B cell (primary cell): ENCODE measurements at regions not wholly inside any gene's neighbourhood (a gene's known extent, or its start where the extent isn't known, plus 50 kb on each side); places are given as distances from the start of the nearest gene placed in this dataset.

Source experiments
- ATAC-seq: fragments of 200-7000 bp; cut with Tn5 transposase; one replicate; pipeline ENCODE4 v1.10.0; 2021; ENCODE audit warnings: low read depth, mild to moderate bottlenecking, moderate number of reproducible peaks, moderate library complexity
- CTCF ChIA-PET: fragments of 350-600 bp; sonication (Branson Sonifier 250); formaldehyde crosslinking; loops from one replicate; lab custom pipeline; 2021; ENCODE audit warnings: antibody characterized with exemption, inconsistent platforms; lab: Charles Lee
- POLR2A ChIA-PET: fragments of 350-600 bp; sonication (Branson Sonifier 250); formaldehyde crosslinking; loops from one replicate; lab custom pipeline; 2021; ENCODE audit warnings: antibody characterized with exemption; lab: Charles Lee
- DNase-seq: peaks from one replicate; pipeline ENCODE4 v3.0.0; 2013
- H2AFZ ChIP-seq: 2 replicates; pipeline ENCODE4 v1.6.1; 2012; ENCODE audit warnings: mild to moderate bottlenecking, low read depth, low read length; ENCODE audit not compliant: insufficient read depth, poor library complexity, severe bottlenecking
- H3K27ac ChIP-seq, 2 donors: 1 replicate in 1 of 2; 2 replicates in 1 of 2; pipeline ENCODE4 v1.5.1; 2012 to 2013; ENCODE audit warnings: low read length in 2 of 2, mild to moderate bottlenecking in 2 of 2, moderate library complexity in 1 of 2
- H3K27me3 ChIP-seq, 4 experiments: fragments of 200-600 bp in 1 of 4; sonication (generic) in 1 of 4; replicated peaks in 1 of 4; 1 replicate in 2 of 4; 2 replicates in 2 of 4; pipeline versions ENCODE4 v1.6.1 to v1.7.0; 2013 to 2016; ENCODE audit warnings: low read length in 3 of 4, mild to moderate bottlenecking in 2 of 4, mixed read lengths in 1 of 4, moderate library complexity in 1 of 4; ENCODE audit not compliant: insufficient read depth in 4 of 4, control insufficient read depth in 3 of 4; ENCODE audit errors: control extremely low read depth in 1 of 4
- H3K36me3 ChIP-seq, 2 experiments: replicated peaks in 1 of 2; 1 replicate in 1 of 2; 2 replicates in 1 of 2; pipeline versions ENCODE4 v1.6.1 to v1.7.1; 2013; ENCODE audit warnings: low read length in 1 of 2; ENCODE audit not compliant: insufficient read depth in 2 of 2, control insufficient read depth in 1 of 2; ENCODE audit errors: control extremely low read depth in 1 of 2, extremely low read depth in 1 of 2
- H3K4me1 ChIP-seq, 2 donors: fragments of 200-600 bp in 1 of 2; sonication (generic) in 1 of 2; 1 replicate in 1 of 2; 2 replicates in 1 of 2; pipeline versions ENCODE4 v1.5.1 to v1.6.1; 2013 to 2017; ENCODE audit warnings: low read length in 2 of 2; ENCODE audit not compliant: control insufficient read depth in 2 of 2, insufficient read depth in 2 of 2
- H3K4me2 ChIP-seq: replicated peaks from 2 replicates; pipeline ENCODE3; 2012; ENCODE audit warnings: mild to moderate bottlenecking, low read depth, low read length; ENCODE audit not compliant: poor library complexity, severe bottlenecking
- H3K4me3 ChIP-seq, 5 experiments: fragments of 200-600 bp in 1 of 5; sonication (generic) in 1 of 5; 1 replicate in 3 of 5; 2 replicates in 2 of 5; pipeline versions ENCODE4 v1.5.1 to v1.7.0; 2011 to 2016; ENCODE audit warnings: low read length in 4 of 5, mild to moderate bottlenecking in 4 of 5, low read depth in 2 of 5, control low read depth in 1 of 5, moderate library complexity in 1 of 5; ENCODE audit not compliant: insufficient read depth in 1 of 5; ENCODE audit errors: control extremely low read depth in 1 of 5, extremely low read depth in 1 of 5
- H3K79me2 ChIP-seq: fragments of 200-600 bp; sonication (generic); one replicate; pipeline ENCODE4 v1.6.0; 2016; ENCODE audit warnings: low read length; ENCODE audit not compliant: control insufficient read depth, insufficient read depth
- H3K9ac ChIP-seq: fragments of 200-600 bp; sonication (generic); 2 replicates; pipeline ENCODE4 v1.6.1; 2017; ENCODE audit warnings: mild to moderate bottlenecking, low read length, moderate library complexity
- H3K9me3 ChIP-seq, 3 donors: one replicate each; pipeline versions ENCODE4 v1.6.1 to v1.7.1; 2013; ENCODE audit warnings: low read length in 2 of 3; ENCODE audit not compliant: control insufficient read depth in 2 of 3, insufficient read depth in 1 of 3; ENCODE audit errors: control extremely low read depth in 1 of 3
- H4K20me1 ChIP-seq: 2 replicates; pipeline ENCODE4 v1.6.0; 2012; ENCODE audit warnings: mild to moderate bottlenecking, low read length; ENCODE audit not compliant: insufficient read depth, control insufficient read depth, poor library complexity, severe bottlenecking
- H3K27ac Mint-ChIP-seq: one replicate; pipeline ENCODE4 v1.8.0; 2021; ENCODE audit warnings: mixed read lengths
- H3K27me3 Mint-ChIP-seq: one replicate; pipeline ENCODE4 v1.8.0; 2021; ENCODE audit warnings: mixed read lengths
- H3K4me1 Mint-ChIP-seq: one replicate; pipeline ENCODE4 v1.8.0; 2021; ENCODE audit warnings: mixed read lengths
- H3K4me3 Mint-ChIP-seq: one replicate; pipeline ENCODE4 v1.8.0; 2021; ENCODE audit warnings: mixed read lengths
- H3K9me3 Mint-ChIP-seq: one replicate; pipeline ENCODE4 v1.8.0; 2022; ENCODE audit warnings: mixed read lengths; ENCODE audit not compliant: insufficient read depth
- EZH2 ChIP-seq: IDR thresholded peaks from 2 replicates; pipeline ENCODE4 v1.6.1; 2012; ENCODE audit warnings: borderline replicate concordance, low read depth, mild to moderate bottlenecking, moderate library complexity, low read length; ENCODE audit not compliant: insufficient read depth, poor library complexity, severe bottlenecking
- WGBS: methylation state at CpG from one replicate; pipeline ENCODE4 v1.1.5; 2013; ENCODE audit warnings: missing lambda C conversion rate; ENCODE audit not compliant: insufficient coverage; 5-methylcytosine and 5-hydroxymethylcytosine counted together
- intact Hi-C: fragments of 100-400 bp; cut with micrococcal nuclease; formaldehyde crosslinking; loops from one replicate; pipeline ENCODE4 v1.10.0; 2022
- TF ChIP-seq, protein P1 (sequence below): fragments of 200-600 bp; IDR thresholded peaks from one replicate; pipeline ENCODE4 v1.8.0; 2022; ENCODE audit warnings: antibody characterized with exemption, mild to moderate bottlenecking

DNA sequence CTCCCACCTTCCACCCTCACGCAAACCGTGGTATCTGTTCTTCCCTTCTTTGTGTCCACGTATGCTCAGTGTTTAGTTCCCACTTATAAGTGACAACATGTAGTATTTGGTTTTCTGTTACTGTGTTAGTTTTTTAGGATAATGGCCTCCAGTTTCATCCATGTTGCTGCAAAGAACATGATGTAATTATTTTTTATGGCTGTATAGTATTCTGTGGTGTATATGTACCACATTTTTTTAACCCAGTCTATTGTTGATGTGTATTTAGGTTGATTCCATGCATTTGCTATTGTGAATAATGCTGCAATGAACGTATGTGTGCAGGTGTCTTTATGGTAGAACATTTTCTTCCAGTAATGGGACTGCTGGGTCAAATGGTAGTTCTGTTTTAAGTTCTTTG lies 228.1 kb downstream of the FBXO8 start:
- Histone ChIP-seq H4K20me1 (no peaks in the 10 kb centered on the region), H3K9me3 (no peaks in the 10 kb centered on the region), H3K27ac (no peak overlapping the region), H3K36me3 (no peaks in the 10 kb centered on the region), H3K9ac (no peak overlapping the region), H3K4me1 (no peaks in the 10 kb centered on the region), H3K4me2 (no peak overlapping the region), H3K27me3 (no peaks in the 10 kb centered on the region), H3K4me3 (no peak overlapping the region), H2AFZ (no peak overlapping the region), H3K79me2 (no peaks in the 10 kb centered on the region)
- intact Hi-C loops, result no loop called here
- TF ChIP-seq, protein P1, sequence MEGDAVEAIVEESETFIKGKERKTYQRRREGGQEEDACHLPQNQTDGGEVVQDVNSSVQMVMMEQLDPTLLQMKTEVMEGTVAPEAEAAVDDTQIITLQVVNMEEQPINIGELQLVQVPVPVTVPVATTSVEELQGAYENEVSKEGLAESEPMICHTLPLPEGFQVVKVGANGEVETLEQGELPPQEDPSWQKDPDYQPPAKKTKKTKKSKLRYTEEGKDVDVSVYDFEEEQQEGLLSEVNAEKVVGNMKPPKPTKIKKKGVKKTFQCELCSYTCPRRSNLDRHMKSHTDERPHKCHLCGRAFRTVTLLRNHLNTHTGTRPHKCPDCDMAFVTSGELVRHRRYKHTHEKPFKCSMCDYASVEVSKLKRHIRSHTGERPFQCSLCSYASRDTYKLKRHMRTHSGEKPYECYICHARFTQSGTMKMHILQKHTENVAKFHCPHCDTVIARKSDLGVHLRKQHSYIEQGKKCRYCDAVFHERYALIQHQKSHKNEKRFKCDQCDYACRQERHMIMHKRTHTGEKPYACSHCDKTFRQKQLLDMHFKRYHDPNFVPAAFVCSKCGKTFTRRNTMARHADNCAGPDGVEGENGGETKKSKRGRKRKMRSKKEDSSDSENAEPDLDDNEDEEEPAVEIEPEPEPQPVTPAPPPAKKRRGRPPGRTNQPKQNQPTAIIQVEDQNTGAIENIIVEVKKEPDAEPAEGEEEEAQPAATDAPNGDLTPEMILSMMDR, result no peak
- TF ChIP-seq EZH2, result no peak
- ATAC-seq (no peak), DNase-seq (no peak)
- Mint-ChIP-seq H3K4me3 (no peak overlapping the region), H3K27ac (no peak overlapping the region), H3K27me3 (no peaks in the 10 kb centered on the region), H3K9me3 (no peaks in the 10 kb centered on the region), H3K4me1 (no peaks in the 10 kb centered on the region)
- CTCF ChIA-PET, result no interaction called here
- POLR2A ChIA-PET, result no interaction called here
- no CpG with 5 or more reads among the region's 4 CpGs for WGBS

DNA sequence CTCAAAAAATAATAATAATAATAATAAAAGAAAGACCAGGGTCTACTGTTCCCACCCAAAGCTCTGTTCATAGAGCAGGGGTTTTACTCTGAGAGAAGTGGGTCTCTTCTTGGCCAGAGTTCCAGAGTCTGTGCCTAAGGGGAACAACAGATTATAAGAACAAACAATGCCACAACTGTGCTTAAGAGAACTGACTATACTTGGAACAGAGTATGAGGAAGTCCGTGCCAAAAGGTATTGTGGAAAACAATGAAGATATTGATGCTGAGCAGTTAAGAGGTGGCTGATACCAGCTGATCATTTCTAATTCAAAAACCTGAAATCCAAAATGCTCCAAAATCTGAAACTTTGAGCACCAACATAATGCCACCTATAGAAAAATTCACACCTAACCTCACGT lies 229.6 kb downstream of the FBXO8 start:
- Histone ChIP-seq H3K4me1 (no peaks in the 10 kb centered on the region), H3K9ac (no peak overlapping the region), H3K79me2 (no peaks in the 10 kb centered on the region), H3K36me3 (no peaks in the 10 kb centered on the region), H2AFZ (no peak overlapping the region), H3K4me2 (no peak overlapping the region), H3K27ac (no peak overlapping the region), H3K27me3 (no peaks in the 10 kb centered on the region), H3K4me3 (no peak overlapping the region), H3K9me3 (no peaks in the 10 kb centered on the region), H4K20me1 (no peaks in the 10 kb centered on the region)
- ChIA-PET POLR2A (no interaction called here), CTCF (no interaction called here)
- no CpG with 5 or more reads among the region's 2 CpGs for WGBS
- no peak for TF ChIP-seq EZH2
- TF ChIP-seq, protein P1, result no peak
- DNase-seq, result no peak
- intact Hi-C loops, result no loop called here
- no peaks in the 10 kb centered on the region for H3K9me3 Mint-ChIP-seq
- no peaks in the 10 kb centered on the region for H3K4me1 Mint-ChIP-seq
- no peak overlapping the region for H3K4me3 Mint-ChIP-seq
- ATAC-seq, result no peak
- H3K27me3 Mint-ChIP-seq, result no peaks in the 10 kb centered on the region
- H3K27ac Mint-ChIP-seq, result no peak overlapping the region
